ENCODE measurements at regions not wholly inside any gene's neighbourhood (a gene's known extent, or its start where the extent isn't known, plus 50 kb on each side); places are given as distances from the start of the nearest gene placed in this dataset.

DNA sequence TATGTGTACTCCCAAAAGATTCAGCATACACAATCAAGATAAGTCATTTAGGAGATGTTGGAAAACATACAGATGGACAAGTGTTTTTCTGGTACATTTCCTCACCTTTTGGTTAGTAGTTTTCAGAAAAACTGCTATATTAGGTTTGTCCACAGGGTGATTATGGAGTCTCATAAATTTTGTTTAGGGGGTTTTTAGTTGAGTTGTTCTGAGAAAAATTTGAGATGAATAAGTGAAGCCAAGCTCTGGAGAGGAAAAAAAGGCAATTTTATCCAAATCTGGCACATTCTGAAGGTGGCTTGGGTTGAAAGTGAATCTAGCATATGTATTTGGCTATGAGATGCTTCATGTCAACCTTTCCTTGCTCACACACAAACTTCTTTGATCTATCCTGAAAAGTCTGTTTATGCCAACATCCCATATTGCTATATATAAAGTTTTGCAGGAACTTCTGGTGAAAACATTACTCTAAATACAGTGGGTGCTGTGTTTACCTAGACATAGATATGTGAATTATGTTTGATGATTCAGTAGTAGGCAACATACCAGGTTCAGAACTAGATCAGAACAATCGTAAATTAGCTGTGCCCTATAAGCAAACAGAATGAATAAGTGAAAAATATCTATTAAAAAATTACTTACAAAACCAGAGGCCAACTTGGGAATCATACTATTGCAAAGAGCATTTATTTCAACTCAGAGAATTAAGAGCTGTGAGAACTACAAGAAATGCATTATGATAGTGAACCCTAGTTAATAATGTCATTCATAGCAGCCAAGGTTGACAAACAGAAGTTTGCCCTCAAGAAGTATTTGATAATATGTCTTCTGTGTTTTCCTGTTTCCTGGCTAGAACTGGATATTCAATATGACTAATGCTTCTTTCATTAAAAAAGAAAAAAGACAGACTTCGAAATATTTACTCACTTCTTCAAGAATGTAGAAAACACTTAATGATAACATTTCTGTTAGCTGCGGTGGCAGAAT, 552.0 kb downstream of the IRS1 start:
- FAIRE-seq (no peak), DNase-seq (ENCODE audit: insufficient read length, low spot score) (peak; percentile 5)

DNA sequence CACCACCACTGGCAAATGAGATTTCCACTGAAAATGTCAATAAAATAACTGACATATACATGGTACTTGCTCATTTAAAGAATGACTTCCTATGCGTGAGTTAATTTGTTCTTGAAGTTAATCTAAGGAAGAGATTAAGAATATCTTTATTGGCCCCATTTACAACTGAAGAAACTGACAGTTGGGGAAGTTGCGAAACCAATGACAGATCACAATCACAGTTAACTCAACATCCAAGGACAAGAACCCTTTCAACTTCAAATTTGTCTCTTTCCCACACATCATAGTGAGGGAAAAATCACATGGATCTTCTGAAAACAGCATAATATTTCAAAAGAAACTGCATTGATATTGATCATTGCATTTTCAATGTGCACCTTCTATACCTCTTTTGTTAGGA, 565.4 kb downstream of the IRS1 start:
- no peak for FAIRE-seq
- DNase-seq (ENCODE audit: insufficient read length, low spot score), result no peak

DNA sequence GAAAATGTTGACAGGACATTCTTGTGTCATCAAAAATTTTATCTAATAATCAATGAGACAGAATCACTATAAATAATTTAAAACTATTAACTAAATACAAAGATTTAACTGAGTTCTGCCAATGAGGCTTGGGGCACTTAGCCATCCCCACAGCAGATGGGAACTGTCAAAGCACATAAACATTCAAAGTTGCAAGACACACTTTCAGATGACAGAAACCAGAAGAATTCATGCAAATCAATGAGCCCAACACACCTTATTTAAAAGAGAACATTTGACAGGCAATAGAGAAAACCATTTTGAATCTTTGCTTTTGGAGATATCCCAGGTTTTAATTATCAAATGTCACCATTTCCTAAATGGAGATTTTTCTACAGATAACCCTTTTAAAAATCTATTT, 566.2 kb downstream of the IRS1 start:
- no peak for FAIRE-seq
- DNase-seq (ENCODE audit: insufficient read length, low spot score), result no peak

DNA sequence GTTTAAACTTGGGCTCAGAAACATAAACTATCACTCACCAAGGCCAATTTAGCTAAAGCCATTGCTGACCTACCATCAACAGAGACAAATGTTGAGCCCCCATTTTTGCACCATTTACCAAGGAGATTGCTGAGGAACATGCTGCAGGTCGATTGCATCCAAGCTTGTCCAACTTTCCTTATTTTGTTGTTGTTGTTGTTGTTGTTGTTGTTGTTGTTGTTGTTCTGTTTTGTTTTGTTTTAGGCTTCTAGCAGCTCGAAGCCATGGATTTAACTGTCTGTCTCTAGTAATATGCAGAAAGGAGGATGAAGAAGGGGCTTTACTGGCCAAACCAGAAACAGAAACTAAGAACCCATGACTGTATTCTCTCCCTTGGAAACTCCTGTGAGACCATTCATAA, 571.5 kb downstream of the IRS1 start:
- no peak for FAIRE-seq

DNA sequence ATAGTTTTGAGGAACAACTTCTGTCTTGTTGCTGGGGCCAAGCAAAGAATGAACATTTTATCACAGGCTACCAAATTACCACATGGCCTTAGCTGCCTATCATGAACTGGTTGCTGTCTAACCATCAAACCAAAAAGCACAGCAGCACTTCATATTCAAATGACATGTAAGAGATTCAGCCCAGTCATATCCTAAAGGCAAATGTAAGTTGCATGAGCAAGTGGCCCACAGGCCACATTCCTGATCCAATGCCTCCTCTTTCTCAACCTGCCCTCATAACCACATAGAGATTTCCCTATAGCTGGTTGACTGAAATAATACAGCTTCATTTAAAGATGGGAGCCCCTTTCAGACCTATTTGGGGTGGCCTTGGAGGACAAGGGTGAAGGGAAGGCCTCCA, 572.3 kb downstream of the IRS1 start:
- DNase-seq (ENCODE audit: insufficient read length, low spot score) (no peak), FAIRE-seq (no peak)

More for the DNA sequence above, 571.5 kb downstream of the IRS1 start:
- no peak for DNase-seq (ENCODE audit: insufficient read length, low spot score)

DNA sequence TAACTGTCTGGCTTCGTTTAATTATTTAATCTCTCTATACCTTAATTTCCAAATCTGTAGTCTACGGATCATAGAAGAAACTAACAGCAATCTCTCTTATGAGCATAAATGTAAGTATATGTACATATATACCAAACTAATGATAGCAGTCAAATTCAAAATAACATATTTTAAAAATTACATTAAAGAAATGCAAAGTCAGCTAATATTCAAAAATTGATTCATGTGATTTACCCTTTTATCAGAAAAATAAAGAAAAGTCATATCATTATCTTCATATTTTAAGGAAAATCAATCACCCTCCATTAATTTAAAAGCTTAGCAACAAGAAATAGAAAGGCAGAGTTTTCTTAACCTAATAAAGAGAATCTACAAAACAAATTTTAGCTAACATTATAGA, 575.9 kb downstream of the IRS1 start:
- DNase-seq (ENCODE audit: insufficient read length, low spot score) (no peak), FAIRE-seq (no peak)

DNA sequence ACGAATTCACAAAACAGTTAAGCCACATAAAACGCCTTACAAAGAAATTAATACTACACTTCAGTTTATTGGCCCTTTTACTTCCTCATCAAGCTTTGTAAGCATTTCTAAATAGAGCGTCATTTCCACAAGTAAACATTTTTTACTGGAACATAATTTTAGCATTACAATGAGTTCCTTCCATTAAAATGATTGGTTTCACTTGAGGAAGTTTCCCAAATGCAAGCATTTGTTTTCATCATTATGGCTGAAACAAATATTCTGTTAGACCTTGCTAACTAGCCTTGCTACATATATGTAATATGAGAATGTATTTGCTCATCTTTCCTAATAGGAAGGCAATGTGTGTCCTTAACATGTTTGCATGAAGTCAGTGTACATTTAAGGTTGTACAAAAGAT, 579.1 kb downstream of the IRS1 start:
- no peak for FAIRE-seq
- DNase-seq (ENCODE audit: insufficient read length, low spot score), result no peak

DNA sequence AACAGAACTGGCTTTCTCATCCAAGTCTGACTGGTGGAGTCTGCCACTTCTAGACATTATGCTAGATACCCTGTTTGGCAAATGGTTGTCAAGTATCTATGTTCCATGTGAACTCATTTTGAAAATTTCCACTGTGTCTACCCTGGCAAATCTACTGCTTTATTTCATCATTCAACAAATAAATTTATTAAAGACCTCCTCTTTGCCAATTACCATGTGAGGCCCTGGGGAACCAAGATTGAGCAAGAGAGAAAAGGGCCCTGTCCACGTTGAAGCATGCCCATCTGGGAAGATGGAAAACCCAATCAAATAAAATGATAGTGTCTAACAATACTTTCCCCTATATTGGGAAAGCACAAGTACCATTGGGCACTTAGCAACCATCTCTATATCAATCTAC, 582.4 kb downstream of the IRS1 start:
- no peak for DNase-seq (ENCODE audit: insufficient read length, low spot score)
- no peak for FAIRE-seq

DNA sequence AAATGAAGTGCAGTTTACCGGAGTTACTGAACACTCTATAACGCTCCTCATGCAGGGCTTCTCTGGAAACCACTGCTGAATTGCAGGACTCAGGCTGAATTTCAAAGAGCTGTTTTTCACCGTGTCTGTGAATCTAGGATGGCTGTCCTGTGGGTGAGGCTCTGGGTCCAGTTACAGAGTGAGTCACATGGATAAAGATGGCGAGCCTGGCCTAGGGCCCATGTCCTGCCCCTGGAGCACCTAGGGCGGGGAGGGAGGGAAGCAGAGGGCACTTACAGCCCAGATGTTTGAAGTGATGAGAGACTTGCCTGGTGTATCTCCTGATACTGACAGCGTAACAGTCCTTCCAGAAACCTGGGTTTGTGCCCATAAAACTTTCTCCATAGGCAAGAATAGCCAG, 583.0 kb downstream of the IRS1 start:
- DNase-seq (ENCODE audit: insufficient read length, low spot score) (no peak), FAIRE-seq (no peak)

DNA sequence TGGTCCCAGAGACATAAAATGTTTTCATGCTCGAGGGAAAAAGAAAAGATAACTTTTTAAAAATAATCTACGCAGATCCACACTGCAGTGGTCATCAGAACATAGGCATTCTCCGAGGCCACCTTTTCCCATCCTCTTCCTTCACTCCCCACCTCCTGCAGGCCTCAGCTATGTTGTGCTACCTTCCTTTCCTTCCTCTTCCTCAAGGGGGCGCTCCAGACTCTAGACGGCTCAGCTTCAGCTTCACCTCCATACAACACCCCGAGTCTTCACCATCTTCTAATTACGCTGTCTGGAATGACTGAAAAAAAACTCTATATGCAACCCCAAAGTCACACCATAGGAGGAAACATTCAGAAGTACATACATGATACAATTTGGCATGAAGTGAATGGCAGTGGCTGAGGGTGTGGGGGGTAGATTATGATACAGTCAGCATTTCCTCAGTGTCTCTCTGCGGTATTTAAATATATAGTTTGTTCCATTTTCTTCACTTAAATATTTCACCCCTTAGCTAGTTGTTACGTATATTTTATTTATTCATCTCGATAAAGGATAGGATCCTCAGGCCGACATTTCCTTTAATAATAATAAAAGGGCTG, 583.6 kb downstream of the IRS1 start:
- FAIRE-seq (no peak), DNase-seq (ENCODE audit: insufficient read length, low spot score) (peak; percentile 8)

DNA sequence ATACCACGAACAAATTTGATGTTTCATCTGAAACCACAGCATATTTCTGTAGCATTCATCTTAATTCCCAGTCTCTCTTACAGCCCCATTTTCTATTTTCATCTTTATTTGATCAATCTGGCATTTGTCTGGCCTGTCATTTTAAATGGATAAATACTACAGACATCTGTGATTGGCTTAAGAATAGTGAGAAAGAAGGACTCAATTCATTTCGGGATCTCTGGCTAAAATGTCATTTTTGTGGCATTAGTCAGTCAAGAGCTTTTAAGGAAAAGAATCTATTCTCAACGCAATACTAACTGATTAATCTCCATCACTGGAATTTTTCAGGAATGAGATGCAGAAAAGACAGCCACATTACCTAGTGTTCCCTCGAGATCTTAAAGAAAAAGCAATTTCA, 585.9 kb downstream of the IRS1 start:
- peak; percentile 27 for DNase-seq (ENCODE audit: insufficient read length, low spot score)
- FAIRE-seq, result no peak

DNA sequence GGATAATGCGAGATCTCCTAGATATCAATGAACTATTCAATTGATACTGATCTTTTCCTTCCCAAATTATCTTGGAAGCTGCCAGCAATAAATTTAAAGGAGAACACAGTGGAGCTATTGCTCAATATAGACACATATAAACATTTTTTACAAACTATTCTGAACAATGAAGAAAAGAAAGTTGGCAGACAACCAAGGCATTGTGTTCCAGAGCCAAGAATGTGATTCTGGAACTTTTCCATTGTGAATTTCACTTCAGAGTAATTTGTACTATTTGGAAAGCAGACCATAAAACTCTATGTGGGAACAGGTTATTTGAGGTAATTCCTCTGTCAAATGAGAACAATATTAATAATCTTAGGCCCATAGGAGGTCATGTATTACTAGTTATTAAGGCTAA, 588.2 kb downstream of the IRS1 start:
- FAIRE-seq (no peak), DNase-seq (ENCODE audit: insufficient read length, low spot score) (no peak)

DNA sequence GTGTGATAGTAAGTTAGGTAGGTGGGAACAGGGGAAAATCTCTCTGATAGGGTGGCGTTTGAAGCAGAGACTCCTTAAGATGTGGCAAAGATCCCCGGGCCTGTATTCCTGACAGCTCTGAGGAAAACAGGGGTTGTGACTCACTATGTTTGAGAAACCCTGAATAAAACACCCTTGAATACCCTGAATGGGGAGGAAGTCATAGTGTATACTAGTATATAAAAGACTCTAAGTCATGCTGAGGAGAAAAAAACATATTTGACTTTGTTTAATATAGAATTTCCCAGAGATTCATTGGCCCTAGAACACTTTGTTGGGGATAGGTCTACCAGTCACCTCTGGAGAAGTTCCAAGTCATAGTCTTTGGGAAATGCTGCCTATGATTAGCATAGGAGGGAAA, 590.9 kb downstream of the IRS1 start:
- DNase-seq (ENCODE audit: insufficient read length, low spot score), result no peak

DNA sequence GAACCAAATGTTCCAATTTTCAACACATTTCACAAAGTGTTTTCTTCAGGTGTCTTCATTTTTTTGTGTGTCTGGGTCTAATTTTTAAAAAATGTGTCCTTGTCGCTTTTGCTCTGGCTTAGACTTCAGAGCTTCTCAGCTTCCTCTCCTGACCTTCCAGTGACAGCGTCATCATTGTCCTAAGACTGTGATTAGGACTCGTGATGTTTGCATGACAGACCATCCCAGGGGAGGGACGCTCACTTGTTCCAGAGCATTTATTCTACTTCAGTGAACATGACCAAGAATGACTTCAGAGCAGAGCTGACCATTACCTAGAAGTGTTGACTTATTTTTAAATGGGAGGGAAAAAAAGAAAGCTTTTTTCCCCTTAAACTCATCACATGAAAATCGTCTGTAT, 591.9 kb downstream of the IRS1 start:
- FAIRE-seq (no peak), DNase-seq (ENCODE audit: insufficient read length, low spot score) (no peak)

More for the DNA sequence above, 590.9 kb downstream of the IRS1 start:
- FAIRE-seq, result no peak

DNA sequence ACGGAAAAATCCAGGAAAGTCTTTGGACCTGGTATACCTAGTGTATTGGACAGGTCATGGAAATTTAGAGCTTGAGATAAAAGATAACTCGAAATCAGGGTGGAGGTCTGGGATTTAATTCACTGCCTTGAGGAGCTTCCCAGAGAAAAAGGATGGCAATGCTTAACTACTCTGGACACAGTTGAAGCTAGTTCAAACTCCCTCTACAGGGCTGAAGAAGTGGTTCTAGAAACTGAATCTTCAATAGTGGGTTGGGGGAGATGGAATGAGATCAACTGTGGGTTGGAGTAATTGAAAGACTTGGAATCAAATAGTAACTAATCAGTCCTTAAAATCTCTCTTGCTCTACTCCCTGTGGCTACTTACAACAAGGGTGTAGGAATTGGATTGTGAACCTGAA, 600.1 kb downstream of the IRS1 start:
- no peak for FAIRE-seq

DNA sequence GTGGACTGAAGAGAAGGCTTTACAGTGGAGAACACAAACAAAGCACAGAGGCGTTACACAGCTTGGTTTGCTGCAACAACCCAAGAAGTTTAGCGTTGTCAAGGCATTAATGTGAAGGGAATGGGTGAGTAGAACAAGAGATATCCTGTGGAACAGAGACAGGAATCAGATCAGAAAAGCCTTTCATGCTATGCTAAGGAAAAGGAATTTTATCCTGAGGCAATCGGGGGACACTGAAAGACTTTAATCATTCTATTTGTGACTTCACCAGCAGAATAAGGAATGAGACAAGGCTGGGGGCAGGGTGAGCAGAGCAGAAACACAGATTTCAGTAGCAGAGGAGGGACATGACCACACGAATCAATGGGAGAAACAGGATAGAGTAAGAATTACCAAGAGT, 600.7 kb downstream of the IRS1 start:
- FAIRE-seq (no peak), DNase-seq (ENCODE audit: insufficient read length, low spot score) (no peak)

More for the DNA sequence above, 600.1 kb downstream of the IRS1 start:
- DNase-seq (ENCODE audit: insufficient read length, low spot score), result no peak

DNA sequence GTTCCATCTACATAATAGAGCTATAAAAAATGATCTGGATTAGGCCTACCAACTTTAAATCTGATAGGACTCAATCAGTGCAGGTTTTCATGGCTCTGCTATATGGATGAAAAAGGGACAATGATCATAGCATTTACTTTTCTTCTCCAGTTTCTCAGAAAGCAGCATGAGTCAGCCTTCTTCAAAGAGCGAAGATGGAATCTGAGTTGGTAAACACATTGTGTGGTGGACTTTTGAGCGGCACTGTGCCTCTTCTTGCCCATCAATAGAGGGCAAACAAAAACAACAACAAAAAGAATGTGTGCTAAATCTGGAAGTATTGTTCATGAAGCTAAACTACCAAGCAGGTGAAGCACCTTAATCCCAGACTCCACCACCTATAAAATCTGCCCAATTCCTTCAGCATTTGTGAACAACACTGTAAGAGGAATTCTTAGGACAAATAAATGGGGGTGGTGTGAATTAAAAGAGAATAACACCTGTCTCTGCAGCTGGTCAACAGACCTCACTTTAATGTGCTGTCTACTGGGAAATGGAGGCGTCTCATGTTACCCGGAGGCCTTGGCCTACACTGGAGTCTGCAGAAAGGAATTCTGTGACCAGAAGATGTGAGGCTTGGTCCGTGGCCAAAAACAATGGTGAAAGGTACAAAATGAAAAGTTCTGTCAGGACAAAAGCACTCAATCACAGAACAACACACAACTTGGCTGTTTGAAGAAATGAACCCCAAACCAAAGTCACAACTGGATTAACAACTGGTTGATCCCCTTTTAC, 609.0 kb downstream of the IRS1 start:
- FAIRE-seq (peak; percentile 33), DNase-seq (ENCODE audit: insufficient read length, low spot score) (no peak)

DNA sequence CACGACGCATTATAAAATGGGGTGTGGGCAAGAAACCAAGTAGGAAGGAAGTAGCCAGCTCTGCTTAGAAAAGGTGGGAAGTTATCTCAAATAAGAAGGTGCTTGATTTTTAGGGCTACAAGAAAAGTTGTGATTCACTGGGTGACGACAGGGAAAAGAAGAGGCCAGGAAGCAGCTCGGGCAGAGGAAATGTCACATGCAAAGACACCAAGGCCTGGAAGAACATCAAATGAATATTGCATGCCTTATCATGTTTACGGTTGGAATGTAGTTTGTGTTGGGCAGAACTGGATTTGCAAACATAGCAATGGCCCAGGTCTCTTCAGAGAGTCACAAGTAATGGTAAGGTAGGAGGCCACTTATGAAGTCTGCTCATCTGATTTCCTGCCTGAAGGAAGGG, 610.6 kb downstream of the IRS1 start:
- no peak for FAIRE-seq
- DNase-seq (ENCODE audit: insufficient read length, low spot score), result no peak

DNA sequence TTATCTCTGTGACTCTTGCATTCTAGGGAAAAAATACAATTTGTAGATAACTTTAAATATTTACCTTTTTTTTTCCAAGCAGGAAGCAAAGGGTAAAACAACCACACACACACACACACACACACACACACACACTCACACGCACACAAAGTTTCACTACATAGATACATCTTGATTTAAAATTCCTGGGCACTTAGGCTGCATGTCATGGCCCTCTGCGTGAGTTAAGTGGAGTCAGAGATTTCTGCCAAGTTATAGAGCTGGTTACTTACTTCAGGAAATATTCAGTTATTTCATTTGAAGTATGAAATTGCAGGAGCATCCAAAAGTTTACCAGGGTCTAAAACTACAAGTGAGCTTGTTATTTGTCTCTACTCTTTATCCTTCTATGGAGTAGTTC, 612.0 kb downstream of the IRS1 start:
- FAIRE-seq, result no peak
- no peak for DNase-seq (ENCODE audit: insufficient read length, low spot score)

DNA sequence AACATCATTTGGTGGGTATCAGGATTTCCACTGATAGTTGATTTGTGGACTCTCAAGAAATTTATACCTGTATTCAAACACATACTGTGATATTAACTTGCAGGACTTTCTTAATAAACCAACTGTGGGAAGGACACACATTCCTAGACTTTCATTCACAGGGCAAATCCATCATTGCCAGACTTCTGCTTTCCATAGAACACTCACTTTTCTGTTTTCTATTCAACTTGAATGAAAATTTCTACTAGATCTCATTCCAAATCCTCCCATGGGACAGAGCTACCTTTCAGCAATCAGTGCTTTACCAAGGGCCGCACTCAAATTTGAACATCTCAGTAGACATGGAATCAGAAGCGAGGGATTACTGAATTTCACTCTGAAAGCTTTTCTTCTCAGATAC, 612.5 kb downstream of the IRS1 start:
- no peak for FAIRE-seq
- DNase-seq (ENCODE audit: insufficient read length, low spot score), result no peak

DNA sequence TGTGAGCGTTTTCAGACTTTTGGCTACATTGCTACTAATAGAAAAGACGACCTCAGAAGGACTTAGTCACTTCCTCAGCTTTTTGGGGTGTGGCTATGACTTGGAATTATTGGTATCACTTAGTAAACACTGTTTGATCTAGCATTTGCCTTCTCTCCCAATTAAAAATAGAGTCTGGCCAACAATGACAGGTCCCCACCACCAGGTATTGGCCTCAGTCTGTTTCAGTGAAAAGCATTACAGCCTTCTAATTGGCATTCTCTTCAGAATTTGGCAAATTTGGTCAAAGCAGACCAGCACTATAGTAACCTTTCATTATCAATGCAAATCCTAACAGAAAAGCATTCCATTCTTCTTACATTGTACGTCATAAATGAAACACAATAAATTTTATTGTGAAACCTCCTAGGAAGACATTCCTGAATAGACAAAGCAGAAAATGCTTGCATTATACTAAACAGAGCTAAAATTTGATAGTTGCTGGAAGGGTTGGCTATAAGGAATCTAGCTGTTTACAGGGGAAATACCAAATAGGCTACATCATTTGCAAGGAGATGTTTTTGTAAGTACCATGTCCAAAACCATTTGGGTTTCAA, 613.9 kb downstream of the IRS1 start:
- DNase-seq (ENCODE audit: insufficient read length, low spot score) (peak; percentile 47), FAIRE-seq (peak; percentile 69)

All from HTR-8/SVneo (cell line).